NCI-H1694 treated with DMSO at 0.1 percent for 48 hours (cell line): ENCODE measurements at regions not wholly inside any gene's neighbourhood (a gene's known extent, or its start where the extent isn't known, plus 50 kb on each side); places are given as distances from the start of the nearest gene placed in this dataset.
"Not testable (repeated sequence)": the region's sequence is repeated elsewhere in the genome, so short reads cannot be mapped to it uniquely, and the experiment has no call there.

ENCODE experiments used
- DNase-seq: peaks from one replicate; lab custom pipeline; 2025; lab: John Stamatoyannopoulos, UW

GRCh38 chr9:129561594-129562281 lies 59.2 kb downstream of the C9orf50 start:
- DNase-seq = no peak

DNA sequence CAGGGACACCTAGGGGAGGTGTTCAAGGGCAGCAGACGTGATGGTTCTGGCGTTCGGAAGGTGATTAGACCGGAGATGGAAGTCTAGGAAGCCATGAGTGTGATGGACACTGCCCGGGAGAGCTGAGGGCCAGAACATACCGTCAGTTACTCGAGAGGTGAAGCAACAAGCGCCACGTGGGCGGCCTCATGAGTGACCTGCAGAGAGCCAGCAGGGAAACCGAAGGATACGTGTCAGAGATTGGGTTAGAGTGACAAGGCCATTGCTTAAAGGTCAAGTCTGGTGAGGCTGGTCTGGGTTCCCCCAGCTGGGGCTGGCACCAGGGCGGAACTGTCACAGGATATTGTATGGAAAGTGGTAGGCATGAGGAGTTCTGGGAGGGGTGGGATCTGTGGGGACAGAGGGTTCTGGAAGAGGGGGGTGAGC lies 60.0 kb downstream of the C9orf50 start:
- no peak for DNase-seq

- DNase-seq = no peak
Measured at GRCh38 chr9:129559506-129559881, 61.4 kb downstream of the C9orf50 start.

- no peak for DNase-seq
Measured at GRCh38 chr9:129558551-129559505, 62.1 kb downstream of the C9orf50 start.

GRCh38 chr9:129558063-129558550 lies 62.8 kb downstream of the C9orf50 start:
- no peak for DNase-seq

GRCh38 chr9:129557192-129558036 lies 63.5 kb downstream of the C9orf50 start:
- DNase-seq = no peak

DNA sequence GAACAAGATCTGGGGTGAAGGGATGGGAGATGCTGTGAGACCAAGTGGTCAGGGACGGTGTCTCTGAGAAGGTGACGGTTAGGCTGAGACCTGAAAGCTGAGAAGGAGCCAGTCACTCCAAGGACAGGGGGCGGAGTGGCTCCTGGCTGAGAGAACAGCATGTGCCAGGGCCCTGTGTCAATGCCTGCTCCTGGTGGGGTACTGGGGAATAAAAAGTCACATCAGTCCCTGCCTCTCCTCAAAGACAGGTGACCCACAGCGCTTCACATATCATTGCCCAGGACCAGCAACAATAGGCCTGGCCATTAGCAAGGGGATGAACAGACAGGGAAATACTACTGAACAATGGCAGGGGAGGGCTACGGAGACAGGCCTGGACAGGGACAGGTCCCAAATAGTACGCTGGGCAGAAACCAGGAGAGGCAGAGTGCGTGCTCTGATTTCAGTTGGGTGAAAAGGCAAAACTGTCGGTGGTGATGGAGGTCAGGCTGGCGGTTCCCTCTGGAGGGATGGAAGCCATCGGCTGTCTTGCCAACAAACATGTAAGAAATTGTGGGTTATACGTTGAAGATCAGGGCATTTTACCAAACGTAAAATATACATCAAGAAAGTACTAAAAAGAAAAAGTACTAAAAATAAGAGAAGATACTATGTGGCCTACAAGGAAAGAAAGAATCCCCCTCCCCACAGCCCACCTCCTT lies 64.3 kb downstream of the C9orf50 start:
- no peak for DNase-seq

DNA sequence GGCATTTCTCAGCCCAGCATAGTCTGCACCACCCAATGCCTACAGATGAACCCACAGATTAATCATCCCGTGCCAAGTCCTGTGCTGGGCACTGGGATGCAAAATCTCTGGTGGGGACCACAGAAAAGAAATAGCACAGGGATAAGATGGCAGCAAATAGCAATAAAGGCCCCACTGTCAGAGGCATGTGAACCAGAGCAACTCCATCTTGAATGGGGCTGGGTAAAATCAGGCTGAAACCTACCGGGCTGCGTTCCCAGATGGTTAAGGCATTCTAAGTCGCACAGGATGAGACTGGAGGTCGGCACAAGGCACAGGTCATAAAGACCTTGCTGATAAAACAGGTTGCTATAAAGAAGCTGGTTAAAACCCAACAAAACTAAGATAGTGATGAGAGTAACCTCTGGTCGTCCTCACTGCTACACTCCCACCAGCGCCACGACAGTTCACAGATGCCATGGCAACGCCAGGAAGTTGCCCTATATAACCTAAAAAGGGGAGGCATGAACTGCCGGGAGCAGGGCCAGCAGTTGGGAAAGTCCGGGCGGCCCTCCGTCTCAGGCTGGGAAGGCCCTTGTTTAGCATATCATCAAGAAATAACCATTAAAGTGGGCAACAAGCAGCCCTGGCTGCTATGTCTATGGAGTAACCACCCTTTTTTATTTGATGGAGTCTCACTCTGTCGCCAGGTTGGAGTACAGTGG lies 65.2 kb downstream of the C9orf50 start:
- no peak for DNase-seq

DNA sequence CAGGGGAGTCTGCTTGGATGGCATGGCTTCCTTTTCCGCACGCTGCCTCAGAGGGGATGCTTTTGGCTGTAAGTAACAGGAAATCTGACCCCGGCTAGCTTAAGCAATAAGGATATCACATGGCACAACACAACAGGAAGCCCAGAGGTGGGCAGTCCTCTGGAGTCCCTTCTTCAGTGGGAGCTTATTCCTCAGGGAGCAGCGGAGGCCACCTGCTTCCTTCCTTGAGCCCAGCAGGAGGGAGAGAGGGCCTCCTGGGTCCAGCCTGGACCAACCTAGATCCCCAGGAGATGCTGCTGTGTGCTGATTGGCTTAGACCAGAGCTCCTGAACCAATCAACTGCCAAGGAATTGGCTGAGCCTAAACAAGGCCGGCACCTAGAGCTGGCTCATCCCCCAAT lies 66.3 kb downstream of the C9orf50 start:
- DNase-seq = no peak

GRCh38 chr9:129553277-129553676 lies 67.6 kb downstream of the C9orf50 start:
- DNase-seq = no peak

- DNase-seq = no peak
Measured at GRCh38 chr9:129552064-129552463, 68.8 kb downstream of the C9orf50 start.

- DNase-seq = no peak
Measured at GRCh38 chr9:129551393-129551973, 69.4 kb downstream of the C9orf50 start.

DNA sequence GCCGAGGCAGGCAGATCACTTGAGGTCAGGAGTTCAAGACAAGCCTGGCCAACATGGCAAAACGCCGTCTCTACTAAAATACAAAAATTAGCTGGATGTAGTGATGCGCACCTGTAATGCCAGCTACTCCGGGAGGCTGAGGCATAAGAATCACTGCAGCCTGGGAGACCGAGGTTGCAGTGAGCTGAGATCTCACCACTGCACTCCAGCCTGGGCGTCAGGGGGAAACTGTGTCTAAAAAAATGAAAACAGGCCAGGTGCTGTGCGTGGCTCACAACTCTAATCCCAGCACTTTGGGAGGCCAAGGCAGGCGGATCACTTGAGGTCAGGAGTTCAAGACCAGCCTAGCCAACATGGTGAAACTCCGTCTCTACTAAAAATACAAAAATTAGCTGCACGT lies 69.9 kb downstream of the C9orf50 start:
- DNase-seq = not testable (repeated sequence)

- DNase-seq = no peak
Measured at GRCh38 chr9:129550199-129550839, 70.6 kb downstream of the C9orf50 start.

DNA sequence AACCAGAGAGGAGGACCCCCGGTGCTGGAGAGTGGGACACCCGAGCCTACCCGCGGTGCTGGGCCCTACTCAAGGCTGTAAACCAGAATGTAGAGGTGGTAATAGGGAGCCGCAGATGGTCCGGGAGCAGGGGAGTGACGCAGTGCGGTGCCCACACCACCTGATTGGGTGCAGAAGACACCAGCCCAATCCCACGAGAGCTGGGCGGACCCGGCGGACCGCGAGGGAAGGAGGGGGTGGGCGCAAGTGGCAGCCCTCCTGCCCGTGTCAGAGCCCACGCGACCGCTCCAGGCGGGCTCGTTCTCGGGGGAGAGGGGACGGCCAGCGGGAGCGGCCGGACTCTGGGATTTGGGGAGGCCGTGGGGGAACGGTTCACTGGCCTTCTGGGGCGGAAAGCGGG lies 71.2 kb downstream of the C9orf50 start:
- no peak for DNase-seq

GRCh38 chr9:129549139-129549538 lies 71.8 kb downstream of the C9orf50 start:
- no peak for DNase-seq

GRCh38 chr9:129548571-129549135 lies 72.2 kb downstream of the C9orf50 start:
- DNase-seq = no peak

- no peak for DNase-seq
Measured at GRCh38 chr9:129547869-129548570, 72.9 kb downstream of the C9orf50 start.

GRCh38 chr9:129547063-129547462 lies 73.8 kb downstream of the C9orf50 start:
- DNase-seq = no peak
